ENCODE measurements at regions not wholly inside any gene's neighbourhood (a gene's known extent, or its start where the extent isn't known, plus 50 kb on each side); places are given as distances from the start of the nearest gene placed in this dataset.

- no peak for ATAC-seq (ENCODE audit: low read depth)
- Histone ChIP-seq H3K9me1 (ENCODE audit: insufficient read depth, low read length) (no peaks in the 10 kb centered on the region), H3K14ac (replicated peaks; ENCODE audit: low read depth, low read length) (no peak overlapping the region), H3K27me3 (ENCODE audit: control insufficient read depth, insufficient read depth, low read length) (no peaks in the 10 kb centered on the region), H2AK9ac (replicated peaks; ENCODE audit: low read depth, low read length, poor library complexity) (no peak overlapping the region), H3K79me1 (ENCODE audit: low read depth in 1 of 2, low read length in 2 of 2) (no peaks in the 10 kb centered on the region), H2BK5ac (ENCODE audit: low read depth, low read length, poor library complexity, severe bottlenecking) (no peak overlapping the region), H3K9ac (ENCODE audit: low read depth, low read length) (no peak overlapping the region), H3K4me1 (ENCODE audit: control insufficient read depth, insufficient read depth, low read length) (no peaks in the 10 kb centered on the region), H2BK15ac (ENCODE audit: low read depth, low read length) (no peak overlapping the region), H2BK120ac (ENCODE audit: low read depth, low read length) (no peak overlapping the region), H3K27ac (ENCODE audit: insufficient read depth, low read length) (no peak overlapping the region), H4K5ac (ENCODE audit: low read depth, low read length) (no peak overlapping the region), H3K23ac (ENCODE audit: low read depth, low read length) (no peak overlapping the region), H3K18ac (ENCODE audit: low read depth, low read length) (no peak overlapping the region), H4K8ac (ENCODE audit: low read depth in 2 of 2, low read length in 2 of 2) (no peak overlapping the region), H3K4me3 (ENCODE audit: insufficient read depth, low read depth, low read length) (no peak overlapping the region), H2BK20ac (ENCODE audit: low read depth, low read length) (no peak overlapping the region), H4K20me1 (ENCODE audit: insufficient read depth, low read length) (no peaks in the 10 kb centered on the region), H3K4ac (ENCODE audit: low read depth, low read length) (no peak overlapping the region), H3K4me2 (ENCODE audit: low read depth, low read length) (no peak overlapping the region), H2AFZ (replicated peaks; ENCODE audit: low read length, poor library complexity) (no peak overlapping the region), H4K91ac (ENCODE audit: insufficient read depth, low read depth, low read length) (no peak overlapping the region), H3K36me3 (ENCODE audit: control insufficient read depth, insufficient read depth, low read length) (no peaks in the 10 kb centered on the region), H3K56ac (ENCODE audit: extremely low read depth, insufficient read depth, low read length) (no peak overlapping the region), H2AK5ac (ENCODE audit: low read depth, low read length) (no peak overlapping the region), H3K9me3 (ENCODE audit: control insufficient read depth, insufficient read depth, low read length) (peaks cover 71% of the 10 kb centered on the region)
- DNase-seq = no peak
- WGBS, 2 experiments (ENCODE audit: extremely low coverage in 2 of 2, insufficient read length in 1 of 2) = 60% methylated on average over 3 of the region's 23 CpGs; no CpG with 5 or more reads in 1 of the 2 experiments
- in situ Hi-C loops (cut with MboI; ENCODE audit: low sequenced_read_pairs) = no loop called here
- dilution Hi-C loops (cut with HindIII; ENCODE audit: low sequenced_read_pairs, unreplicated experiment) = no loop called here
- no TSS peak for BruUV-seq (replicated peaks)
- intact Hi-C loops (cut with micrococcal nuclease) = no loop called here
- CTCF ChIA-PET = no interaction called here
- POLR2A ChIA-PET (ENCODE audit: unreplicated experiment) = no interaction called here
- TF ChIP-seq CHD1 (IDR thresholded peaks at IDR 0.05; ENCODE audit: low read depth, low read length) (no peak), RCOR1 (IDR thresholded peaks at IDR 0.05; ENCODE audit: insufficient replicate concordance, low read length) (no peak), MAZ (IDR thresholded peaks at IDR 0.05; ENCODE audit: borderline replicate concordance, low read depth, low read length) (no peak), RAD21 (IDR thresholded peaks at IDR 0.05; ENCODE audit: low read length) (no peak), RFX5 (IDR thresholded peaks at IDR 0.05; ENCODE audit: low read depth, low read length) (no peak), CEBPB (IDR thresholded peaks at IDR 0.05; ENCODE audit: low read depth, low read length) (no peak), NFE2L2 (IDR thresholded peaks at IDR 0.05; ENCODE audit: low read depth, low read length) (no peak), SMC3 (IDR thresholded peaks at IDR 0.05; ENCODE audit: low read depth, low read length) (no peak), BHLHE40 (IDR thresholded peaks at IDR 0.05; ENCODE audit: low read depth, low read length) (no peak), POLR2A (IDR thresholded peaks at IDR 0.05; ENCODE audit: low read depth, low read length) (no peak), FOS (IDR thresholded peaks at IDR 0.05; ENCODE audit: low read depth, low read length) (no peak)
- TF ChIP-seq, protein P1, sequence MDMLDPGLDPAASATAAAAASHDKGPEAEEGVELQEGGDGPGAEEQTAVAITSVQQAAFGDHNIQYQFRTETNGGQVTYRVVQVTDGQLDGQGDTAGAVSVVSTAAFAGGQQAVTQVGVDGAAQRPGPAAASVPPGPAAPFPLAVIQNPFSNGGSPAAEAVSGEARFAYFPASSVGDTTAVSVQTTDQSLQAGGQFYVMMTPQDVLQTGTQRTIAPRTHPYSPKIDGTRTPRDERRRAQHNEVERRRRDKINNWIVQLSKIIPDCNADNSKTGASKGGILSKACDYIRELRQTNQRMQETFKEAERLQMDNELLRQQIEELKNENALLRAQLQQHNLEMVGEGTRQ (IDR thresholded peaks at IDR 0.05; ENCODE audit: low read depth, low read length) = no peak
- TF ChIP-seq, protein P2, sequence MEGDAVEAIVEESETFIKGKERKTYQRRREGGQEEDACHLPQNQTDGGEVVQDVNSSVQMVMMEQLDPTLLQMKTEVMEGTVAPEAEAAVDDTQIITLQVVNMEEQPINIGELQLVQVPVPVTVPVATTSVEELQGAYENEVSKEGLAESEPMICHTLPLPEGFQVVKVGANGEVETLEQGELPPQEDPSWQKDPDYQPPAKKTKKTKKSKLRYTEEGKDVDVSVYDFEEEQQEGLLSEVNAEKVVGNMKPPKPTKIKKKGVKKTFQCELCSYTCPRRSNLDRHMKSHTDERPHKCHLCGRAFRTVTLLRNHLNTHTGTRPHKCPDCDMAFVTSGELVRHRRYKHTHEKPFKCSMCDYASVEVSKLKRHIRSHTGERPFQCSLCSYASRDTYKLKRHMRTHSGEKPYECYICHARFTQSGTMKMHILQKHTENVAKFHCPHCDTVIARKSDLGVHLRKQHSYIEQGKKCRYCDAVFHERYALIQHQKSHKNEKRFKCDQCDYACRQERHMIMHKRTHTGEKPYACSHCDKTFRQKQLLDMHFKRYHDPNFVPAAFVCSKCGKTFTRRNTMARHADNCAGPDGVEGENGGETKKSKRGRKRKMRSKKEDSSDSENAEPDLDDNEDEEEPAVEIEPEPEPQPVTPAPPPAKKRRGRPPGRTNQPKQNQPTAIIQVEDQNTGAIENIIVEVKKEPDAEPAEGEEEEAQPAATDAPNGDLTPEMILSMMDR (conservative IDR thresholded peaks at IDR 0.05; ENCODE audit: low read depth, low read length) = no peak
- TF ChIP-seq, protein P3, sequence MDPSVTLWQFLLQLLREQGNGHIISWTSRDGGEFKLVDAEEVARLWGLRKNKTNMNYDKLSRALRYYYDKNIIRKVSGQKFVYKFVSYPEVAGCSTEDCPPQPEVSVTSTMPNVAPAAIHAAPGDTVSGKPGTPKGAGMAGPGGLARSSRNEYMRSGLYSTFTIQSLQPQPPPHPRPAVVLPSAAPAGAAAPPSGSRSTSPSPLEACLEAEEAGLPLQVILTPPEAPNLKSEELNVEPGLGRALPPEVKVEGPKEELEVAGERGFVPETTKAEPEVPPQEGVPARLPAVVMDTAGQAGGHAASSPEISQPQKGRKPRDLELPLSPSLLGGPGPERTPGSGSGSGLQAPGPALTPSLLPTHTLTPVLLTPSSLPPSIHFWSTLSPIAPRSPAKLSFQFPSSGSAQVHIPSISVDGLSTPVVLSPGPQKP (IDR thresholded peaks at IDR 0.05; ENCODE audit: borderline replicate concordance, low read depth, low read length) = no peak
Observed at GRCh38 chr1:2935751-2936390, 85.4 kb upstream of the ACTRT2 start.

Data from IMR-90 (cell line).